Right lobe of liver (tissue), 6 donors: ENCODE measurements at regions not wholly inside any gene's neighbourhood (a gene's known extent, or its start where the extent isn't known, plus 50 kb on each side); places are given as distances from the start of the nearest gene placed in this dataset.

Experiments used
- ATAC-seq, 4 donors: fragments of 200-7000 bp; cut with Tn5 transposase; one replicate each; pipeline ENCODE4 v1.9.1; 2020; ENCODE audit warnings: mild to moderate bottlenecking in 4 of 4, moderate library complexity in 4 of 4
- DNase-seq, 3 donors: peaks; one replicate each; pipeline ENCODE4 v3.0.0-alpha.2; 2020
- H3K27ac ChIP-seq, 3 donors: fragments of 200-600 bp; one replicate each; pipeline ENCODE4 v1.8.0; 2022
- H3K27me3 ChIP-seq, 2 donors: fragments of 200-600 bp; one replicate each; pipeline ENCODE4 v1.8.0; 2022
- H3K36me3 ChIP-seq, 4 donors: fragments of 200-600 bp; sonication (generic) in 1 of 4; one replicate each; pipeline versions ENCODE4 v1.5.1 to v1.8.0; 2017 to 2022; ENCODE audit warnings: control low read depth in 1 of 4
- H3K4me1 ChIP-seq, 4 donors: fragments of 200-600 bp; sonication (generic) in 1 of 4; one replicate each; pipeline versions ENCODE4 v1.5.1 to v1.8.0; 2017 to 2022; ENCODE audit warnings: control low read depth in 1 of 4
- H3K4me3 ChIP-seq, 3 donors: fragments of 200-600 bp; one replicate each; pipeline ENCODE4 v1.8.0; 2022
- H3K9me3 ChIP-seq, 4 donors: fragments of 200-600 bp; sonication (generic) in 1 of 4; one replicate each; pipeline versions ENCODE4 v1.5.1 to v1.8.0; 2017 to 2022; ENCODE audit warnings: control low read depth in 1 of 4
- CTCF ChIP-seq, 4 donors: fragments of 200-600 bp in 3 of 4; fragments of 450-650 bp in 1 of 4; IDR thresholded peaks; one replicate each; pipeline versions ENCODE4 v1.5.1 to v1.8.0; 2016 to 2022; ENCODE audit warnings: antibody characterized with exemption in 4 of 4, mild to moderate bottlenecking in 2 of 4
- POLR2A ChIP-seq: fragments of 450-650 bp; IDR thresholded peaks from one replicate; pipeline ENCODE4 v1.6.1; 2017; ENCODE audit warnings: antibody characterized with exemption, mild to moderate bottlenecking
- whole genome bisulfite sequencing: methylation state at CpG from one replicate; pipeline ENCODE4 v1.1.6; 2018; ENCODE audit warnings: low coverage, low lambda C conversion rate; ENCODE audit not compliant: insufficient coverage; ENCODE audit errors: missing lambda C conversion rate; 5-methylcytosine and 5-hydroxymethylcytosine counted together
- intact Hi-C, 2 donors: fragments of 100-400 bp; cut with DNase I; formaldehyde crosslinking; loops; one replicate each; pipeline versions ENCODE4 v1.11.2 to v1.14.1; 2022
- donor health status: DM: no; HTN: yes; CAD: no.
- donor health status: DM: no; HTN: no; CAD: no.
- donor health status: DM: no; HTN: no; CAD: no.
- donor health status: DM: no; HTN: yes; CAD: no.
- donor health status: DM: no; HTN: yes; CAD: no.

DNA sequence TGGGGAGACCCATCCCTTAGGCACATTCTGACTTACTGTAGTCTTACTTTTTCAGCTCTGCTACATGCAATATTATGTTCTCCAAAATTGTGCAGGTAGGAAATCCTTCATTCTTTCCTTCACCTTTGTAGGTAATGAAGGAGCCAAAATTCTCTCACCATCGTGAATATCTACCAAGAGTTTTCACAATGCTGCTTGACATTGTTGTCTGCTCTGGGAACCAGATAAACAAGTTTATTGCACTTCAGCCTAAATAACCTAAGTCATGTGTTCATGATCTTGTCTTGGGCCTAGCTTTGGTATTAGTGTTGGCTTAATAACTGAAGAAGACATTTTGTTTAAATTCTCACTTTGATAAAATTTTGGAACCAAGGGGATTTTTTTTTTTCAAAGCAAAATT, 110.8 kb upstream of the ELAC2 start:
- no peaks in the 10 kb centered on the region for H3K27me3 ChIP-seq
- 58% methylated on average over 1 of the region's 1 CpG for WGBS
- no peaks in the 10 kb centered on the region for H3K36me3 ChIP-seq
- TF ChIP-seq CTCF (IDR thresholded peaks at IDR 0.05) (no peak), POLR2A (no peak)
- intact Hi-C loops, result no loop called here
- ATAC-seq, result no peak
- no peak overlapping the region for H3K4me3 ChIP-seq
- no peaks in the 10 kb centered on the region for H3K4me1 ChIP-seq
- no peak for DNase-seq
- no peaks in the 10 kb centered on the region for H3K9me3 ChIP-seq
- H3K27ac ChIP-seq, result no peak overlapping the region

GRCh38 chr17:13127921-13128602, 110.2 kb upstream of the ELAC2 start:
- Histone ChIP-seq H3K4me1 (no peaks in the 10 kb centered on the region), H3K36me3 (no peaks in the 10 kb centered on the region), H3K4me3 (no peak overlapping the region), H3K9me3 (no peaks in the 10 kb centered on the region), H3K27me3 (no peaks in the 10 kb centered on the region), H3K27ac (no peak overlapping the region)
- DNase-seq (no peak), ATAC-seq (no peak)
- 84% methylated on average over 8 of the region's 8 CpGs for WGBS
- intact Hi-C loops, result no loop called here
- no peak for TF ChIP-seq POLR2A
- no peak for TF ChIP-seq CTCF (IDR thresholded peaks at IDR 0.05)

- TF ChIP-seq CTCF (IDR thresholded peaks at IDR 0.05) (no peak), POLR2A (no peak)
- Histone ChIP-seq H3K4me3 (no peak overlapping the region), H3K27me3 (no peaks in the 10 kb centered on the region), H3K4me1 (no peaks in the 10 kb centered on the region), H3K9me3 (no peaks in the 10 kb centered on the region), H3K27ac (no peak overlapping the region), H3K36me3 (no peaks in the 10 kb centered on the region)
- ATAC-seq (no peak), DNase-seq (no peak)
- intact Hi-C loops, result no loop called here
- WGBS, result 55% methylated on average over 7 of the region's 7 CpGs
Measured at GRCh38 chr17:13120864-13121263, 103.0 kb upstream of the ELAC2 start.

DNA sequence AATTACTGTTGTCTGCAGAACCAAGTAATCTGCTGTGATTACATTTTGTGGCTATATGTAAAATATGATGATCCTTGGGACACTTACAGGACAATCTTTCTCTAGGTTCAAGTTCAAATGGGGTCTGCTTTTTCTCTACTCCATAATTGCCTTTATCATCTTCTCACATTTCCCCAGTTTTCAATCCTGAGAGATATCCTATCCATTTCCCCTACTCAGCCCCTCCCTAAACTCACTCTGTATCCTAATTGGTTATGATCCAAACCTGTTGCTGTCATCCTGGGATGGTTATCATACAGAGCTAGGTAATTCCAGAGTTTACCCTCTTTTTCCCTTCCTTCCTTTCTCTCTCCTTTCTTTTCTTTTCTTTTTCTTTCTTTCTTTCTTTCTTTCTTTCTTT, 100.5 kb upstream of the ELAC2 start:
- peaks cover 0 to 7% of the 10 kb centered on the region in 2 donors for H3K27me3 ChIP-seq
- no peak overlapping the region for H3K4me3 ChIP-seq
- no peaks in the 10 kb centered on the region for H3K4me1 ChIP-seq
- H3K27ac ChIP-seq, result no peak overlapping the region
- TF ChIP-seq CTCF (IDR thresholded peaks at IDR 0.05) (no peak), POLR2A (no peak)
- no peak for ATAC-seq
- H3K36me3 ChIP-seq, result no peaks in the 10 kb centered on the region
- DNase-seq, result no peak
- H3K9me3 ChIP-seq, result no peaks in the 10 kb centered on the region
- intact Hi-C loops, result no loop called here

GRCh38 chr17:13117616-13118015, 99.8 kb upstream of the ELAC2 start:
- Histone ChIP-seq H3K4me3 (no peak overlapping the region), H3K27ac (no peak overlapping the region), H3K27me3 (peaks cover 0 to 7% of the 10 kb centered on the region in 2 donors), H3K9me3 (no peaks in the 10 kb centered on the region), H3K36me3 (no peaks in the 10 kb centered on the region), H3K4me1 (no peaks in the 10 kb centered on the region)
- intact Hi-C loops, result no loop called here
- DNase-seq (no peak), ATAC-seq (no peak)
- no peak for TF ChIP-seq CTCF (IDR thresholded peaks at IDR 0.05)
- no peak for TF ChIP-seq POLR2A
